Cerebellar cortex (tissue), 1 donor: ENCODE measurements at regions not wholly inside any gene's neighbourhood (a gene's known extent, or its start where the extent isn't known, plus 50 kb on each side); places are given as distances from the start of the nearest gene placed in this dataset.
A peak's percentile ranks its signal among the peaks of the same experiment; 100 is the strongest.

Source experiments
- DNase-seq: peaks from one replicate; pipeline ENCODE4 v3.0.0-alpha.2; 2015; ENCODE audit warnings: low spot score

DNA sequence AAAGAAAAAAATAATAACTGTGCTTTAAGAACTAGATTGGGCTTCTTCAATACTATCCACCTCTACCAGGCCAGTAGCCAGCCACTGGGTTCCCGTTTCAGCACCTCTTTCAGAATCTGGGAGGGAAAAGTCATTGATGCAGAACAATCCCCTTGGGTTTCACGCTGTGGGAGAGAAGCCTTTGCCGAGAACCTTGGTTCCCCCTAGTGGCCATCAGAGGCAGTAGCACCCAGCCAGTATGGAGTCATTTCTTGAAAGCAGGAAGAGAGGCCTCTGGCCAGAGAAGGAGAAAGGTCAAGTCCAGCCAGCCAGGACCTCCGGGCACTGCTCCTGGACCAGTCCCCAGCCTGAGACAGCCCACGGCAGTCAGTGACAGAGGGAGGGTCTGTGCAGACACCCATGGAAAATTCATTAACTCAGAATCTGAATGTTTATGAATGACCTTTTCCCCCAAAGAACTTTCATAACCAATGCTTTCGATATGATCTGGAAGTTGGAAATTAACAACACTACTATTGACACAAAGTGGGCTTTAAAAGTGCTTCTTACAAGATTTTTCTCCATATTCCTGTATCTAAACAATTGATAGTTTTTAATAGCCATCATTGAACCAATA is 51.2 kb upstream of the CDH5 start:
- peak; percentile 60 for DNase-seq

DNA sequence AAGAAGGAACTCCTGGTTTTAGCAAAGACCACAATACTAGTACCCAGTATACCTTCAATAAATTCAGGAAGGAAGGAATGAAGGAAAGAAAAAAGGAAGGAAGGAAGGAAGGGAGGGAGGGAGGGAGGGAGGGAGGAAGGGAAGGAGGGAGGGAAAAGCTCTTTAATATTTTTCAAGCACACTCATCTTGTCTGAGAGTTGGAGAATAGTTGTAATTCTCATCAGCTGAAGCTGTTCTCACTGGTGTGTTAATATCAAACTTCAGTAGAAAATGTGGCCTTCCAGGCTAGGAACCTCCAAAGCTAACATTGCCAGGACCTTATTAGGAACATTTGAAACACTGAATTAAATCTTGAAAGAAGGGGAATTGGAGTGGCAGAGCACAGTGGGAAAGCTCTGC is 55.2 kb upstream of the CDH5 start:
- DNase-seq: no peak

DNA sequence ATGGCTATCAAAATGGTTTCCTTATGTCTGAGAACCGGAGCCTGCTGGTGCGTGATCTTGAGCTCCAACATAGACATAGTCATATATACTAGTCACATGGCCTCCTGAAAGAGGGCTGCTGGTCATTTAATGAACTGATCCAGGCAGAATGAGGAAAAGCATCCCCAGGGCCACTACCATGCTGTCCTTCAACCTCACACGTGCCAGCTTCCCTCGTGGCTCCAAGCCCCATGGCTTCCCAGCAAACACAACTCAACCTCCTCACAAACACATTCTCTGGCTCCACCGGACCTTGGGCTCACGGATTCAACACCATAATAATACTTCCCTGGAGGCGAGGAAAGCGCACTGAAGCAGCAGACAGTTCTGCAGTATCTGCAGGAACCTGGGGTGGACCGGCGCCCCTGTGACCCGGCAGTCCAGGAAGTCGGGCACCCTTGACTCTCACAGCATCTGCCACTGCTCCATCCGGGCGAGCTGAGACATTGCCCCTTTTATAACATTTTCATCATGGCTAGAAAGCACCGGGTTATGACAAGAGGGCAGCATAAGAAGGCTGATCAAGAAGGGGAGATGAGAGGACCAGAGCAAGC is 57.2 kb upstream of the CDH5 start:
- no peak for DNase-seq

DNA sequence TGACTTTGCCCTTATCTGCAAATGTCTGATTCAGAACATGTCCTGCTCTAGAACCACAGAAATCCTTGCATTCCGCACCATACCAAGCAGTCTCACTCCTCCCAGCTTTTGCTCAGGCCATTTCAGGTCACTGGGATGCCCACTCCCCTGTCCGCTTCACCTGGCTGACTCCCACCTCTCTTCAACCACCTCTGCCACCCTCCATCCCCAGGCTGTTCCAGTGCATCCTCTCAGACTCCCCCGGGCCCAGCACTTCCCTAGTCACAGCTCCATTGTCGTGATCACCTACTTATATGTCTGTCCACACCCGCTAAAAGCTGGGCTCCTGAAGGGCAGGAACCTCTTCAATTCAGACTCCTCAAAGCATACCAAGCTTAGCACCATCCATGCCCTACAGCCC is 58.4 kb upstream of the CDH5 start:
- no peak for DNase-seq

DNA sequence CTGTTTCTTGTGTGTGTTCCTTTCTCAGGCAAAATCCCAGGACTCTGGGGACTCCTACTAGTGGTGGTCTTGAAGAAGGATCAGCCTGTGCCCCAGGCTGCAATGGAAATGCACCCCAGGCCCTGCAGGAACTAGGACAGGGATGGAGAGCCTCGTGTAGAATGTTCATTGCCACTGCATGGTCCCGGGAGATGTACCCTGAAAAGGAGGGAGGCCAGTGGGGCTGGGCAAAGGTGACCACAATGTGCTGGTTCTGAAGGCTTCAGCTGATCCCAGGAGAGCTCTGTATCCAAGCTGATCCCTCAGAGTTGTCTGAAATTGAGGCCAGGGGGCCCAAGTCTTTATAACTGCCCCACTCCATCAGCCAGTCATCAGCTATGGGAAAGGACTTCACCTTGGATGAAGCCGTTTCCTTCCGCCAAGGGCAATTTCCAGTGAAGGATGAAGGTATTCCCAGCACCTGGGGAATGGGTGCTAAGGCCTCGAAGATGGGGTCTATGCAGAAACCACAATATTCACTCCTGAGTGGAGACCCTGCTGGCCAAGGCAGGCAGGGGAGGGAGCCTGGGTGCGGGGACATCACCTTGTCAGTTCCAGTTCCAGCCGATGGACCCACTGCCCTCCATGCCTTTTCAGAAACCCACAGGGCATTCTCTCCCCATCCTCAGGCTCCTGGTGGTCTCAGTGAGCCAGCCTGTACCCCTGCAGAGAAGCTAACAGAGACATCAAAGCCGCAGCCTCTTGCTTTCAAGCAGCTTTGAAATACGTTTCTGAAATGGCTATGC is 59.9 kb upstream of the CDH5 start:
- no peak for DNase-seq

DNA sequence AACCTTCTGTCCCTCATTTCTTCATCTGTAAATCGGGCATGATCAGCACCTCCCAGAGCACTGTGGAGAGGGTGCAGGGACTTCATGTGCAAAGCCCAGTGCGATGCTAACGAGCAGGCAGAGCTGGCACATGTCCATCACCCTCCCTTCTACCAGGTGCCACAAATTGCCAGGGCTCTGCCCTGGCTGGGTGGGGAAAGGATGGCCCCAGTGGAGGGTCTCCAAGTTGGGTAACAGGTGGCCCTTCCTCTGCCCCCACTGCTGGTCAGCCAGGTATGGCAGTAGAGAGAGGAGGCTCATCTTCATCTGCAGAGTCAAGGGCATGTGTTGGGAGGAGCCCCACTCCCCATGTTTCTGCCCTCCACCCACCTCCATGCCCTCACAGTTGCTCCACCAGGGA is 61.5 kb upstream of the CDH5 start:
- no peak for DNase-seq

DNA sequence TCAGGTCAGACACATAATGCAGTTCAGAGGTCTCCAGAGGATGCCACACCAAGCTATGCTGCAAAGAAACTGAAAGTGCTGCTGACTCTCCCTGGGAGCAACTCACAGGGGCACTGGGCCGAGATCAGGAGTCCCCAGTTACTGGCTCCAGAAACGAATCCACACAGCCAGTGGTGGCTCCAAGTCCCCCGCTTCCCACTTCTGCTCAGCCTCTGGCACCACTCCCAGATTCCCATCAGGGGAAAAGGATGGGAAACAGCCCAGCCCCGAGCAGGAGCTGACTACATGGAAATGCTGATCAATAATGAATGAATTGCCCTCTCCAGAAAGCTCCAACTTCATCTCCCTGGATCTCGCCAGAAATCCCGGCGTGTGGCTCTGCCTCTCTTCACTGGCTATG is 62.3 kb upstream of the CDH5 start:
- DNase-seq: no peak

DNA sequence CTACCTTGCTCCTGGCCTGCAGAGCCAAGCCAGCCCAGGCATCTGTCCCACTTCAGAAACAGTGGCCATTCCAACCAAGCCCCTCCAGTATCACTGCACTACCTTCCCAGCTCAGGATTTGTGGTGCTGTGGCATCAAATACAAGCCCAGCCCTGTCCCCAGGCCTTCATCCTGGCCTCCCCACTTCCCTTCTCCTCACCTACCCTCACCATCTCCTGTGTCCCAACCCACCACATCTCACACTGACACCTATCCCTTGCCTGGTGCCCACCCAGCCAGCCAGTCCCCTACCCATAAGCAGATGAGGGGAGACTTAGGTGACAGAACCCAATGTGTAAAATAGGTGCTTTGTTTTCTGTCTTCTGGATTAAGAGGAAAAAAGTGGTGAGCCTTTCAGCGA is 66.0 kb upstream of the CDH5 start:
- no peak for DNase-seq

DNA sequence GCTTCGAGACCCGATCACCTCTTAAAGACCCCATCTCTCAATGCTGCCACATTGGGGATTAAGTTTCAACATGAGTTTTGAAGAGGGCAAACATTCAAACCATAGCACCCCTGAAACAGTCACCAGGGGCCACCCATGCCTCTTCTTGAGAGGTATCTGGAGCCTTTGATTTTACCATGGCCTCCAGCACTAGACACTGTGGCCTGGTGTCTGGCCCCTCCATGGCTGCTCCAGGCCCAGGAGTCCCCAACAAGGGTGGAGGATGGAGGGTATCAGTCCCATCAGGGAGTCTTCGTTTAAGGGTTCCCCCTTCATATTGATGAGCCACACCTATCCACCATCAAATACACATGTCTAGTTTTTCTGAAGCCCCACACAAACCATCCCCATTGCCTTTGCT is 66.5 kb upstream of the CDH5 start:
- DNase-seq: no peak

DNA sequence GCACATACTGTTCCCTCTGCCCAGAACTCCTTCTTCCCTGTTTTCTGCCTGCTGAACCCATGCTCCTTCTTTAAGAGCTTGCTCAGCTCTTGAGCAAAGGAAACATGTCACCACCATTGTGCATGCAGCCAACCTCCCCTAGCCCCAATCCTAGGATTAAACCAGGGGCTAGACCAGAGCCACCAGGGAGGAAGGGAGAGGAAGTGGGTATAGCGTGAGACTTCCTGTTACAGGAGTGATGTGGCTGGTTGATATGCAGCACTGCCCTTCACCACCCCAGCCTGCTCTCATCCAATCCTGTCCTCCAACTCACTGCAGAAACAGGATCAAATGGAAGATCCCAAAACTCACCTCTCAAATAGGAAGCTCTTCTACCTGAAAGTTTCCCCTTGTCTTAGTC is 67.1 kb upstream of the CDH5 start:
- no peak for DNase-seq

DNA sequence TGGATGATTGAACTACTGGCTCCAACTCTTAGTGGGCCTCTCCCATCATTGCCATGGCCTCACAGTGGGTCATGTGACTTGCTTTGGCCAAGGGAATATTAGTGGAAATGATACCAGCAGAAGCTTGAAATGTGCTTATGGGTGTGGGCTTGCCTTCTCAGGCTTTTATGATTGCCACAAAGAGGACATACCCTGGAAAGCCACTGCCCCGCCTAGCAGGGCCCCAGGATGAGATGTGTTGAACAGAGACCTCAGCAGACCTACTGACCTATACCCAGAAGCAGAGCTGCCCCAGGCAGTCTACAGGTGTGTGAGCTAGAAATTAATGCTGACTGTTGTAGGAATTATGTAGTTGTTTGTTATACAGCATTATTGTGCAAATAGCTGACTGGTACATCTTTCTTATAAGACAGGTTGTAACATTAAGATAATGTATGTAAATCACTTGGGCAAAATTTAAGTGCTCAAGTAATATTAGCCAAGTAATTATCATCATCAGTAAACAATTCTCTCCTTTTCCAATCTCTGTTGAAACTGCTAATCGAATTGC is 67.8 kb upstream of the CDH5 start:
- DNase-seq: no peak

DNA sequence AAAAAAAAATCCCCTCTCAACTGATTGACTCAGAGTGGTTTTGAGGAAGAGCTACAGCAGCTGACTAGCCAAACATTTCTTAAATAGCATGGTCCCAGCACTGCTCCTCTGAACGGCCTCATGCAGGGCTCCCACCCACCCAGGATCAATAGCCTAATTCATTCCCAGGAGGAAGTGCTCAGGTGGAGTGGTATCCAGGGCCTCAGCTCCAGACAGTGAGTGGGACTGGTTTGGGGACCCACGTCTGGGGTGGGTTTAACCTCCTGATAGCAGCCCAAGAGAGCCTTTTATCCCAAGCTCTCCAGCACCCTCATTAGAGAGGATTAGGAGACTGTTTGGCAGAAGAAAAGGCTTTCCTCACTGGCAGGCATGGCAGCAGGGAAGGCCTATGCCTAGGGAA is 68.5 kb upstream of the CDH5 start:
- DNase-seq: no peak

DNA sequence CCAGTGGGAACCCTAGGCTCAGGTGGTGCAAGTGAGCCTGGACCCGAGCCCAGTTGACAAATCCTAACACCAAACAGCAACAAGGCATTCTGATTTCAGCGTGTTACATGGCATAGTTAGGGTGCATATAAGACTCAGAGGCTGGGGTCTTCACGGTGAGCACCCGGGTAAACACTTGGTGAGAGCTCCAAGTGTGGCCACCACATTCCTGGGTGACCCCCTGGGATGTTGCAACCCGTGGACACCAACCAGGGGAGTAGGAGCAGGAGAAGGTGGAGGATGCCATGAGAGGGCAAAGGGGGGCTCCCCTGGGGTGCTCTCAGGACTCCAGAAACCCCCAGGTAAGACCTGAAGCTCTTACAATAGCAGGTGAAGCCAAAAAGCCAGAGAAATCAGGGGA is 69.9 kb upstream of the CDH5 start:
- no peak for DNase-seq

DNA sequence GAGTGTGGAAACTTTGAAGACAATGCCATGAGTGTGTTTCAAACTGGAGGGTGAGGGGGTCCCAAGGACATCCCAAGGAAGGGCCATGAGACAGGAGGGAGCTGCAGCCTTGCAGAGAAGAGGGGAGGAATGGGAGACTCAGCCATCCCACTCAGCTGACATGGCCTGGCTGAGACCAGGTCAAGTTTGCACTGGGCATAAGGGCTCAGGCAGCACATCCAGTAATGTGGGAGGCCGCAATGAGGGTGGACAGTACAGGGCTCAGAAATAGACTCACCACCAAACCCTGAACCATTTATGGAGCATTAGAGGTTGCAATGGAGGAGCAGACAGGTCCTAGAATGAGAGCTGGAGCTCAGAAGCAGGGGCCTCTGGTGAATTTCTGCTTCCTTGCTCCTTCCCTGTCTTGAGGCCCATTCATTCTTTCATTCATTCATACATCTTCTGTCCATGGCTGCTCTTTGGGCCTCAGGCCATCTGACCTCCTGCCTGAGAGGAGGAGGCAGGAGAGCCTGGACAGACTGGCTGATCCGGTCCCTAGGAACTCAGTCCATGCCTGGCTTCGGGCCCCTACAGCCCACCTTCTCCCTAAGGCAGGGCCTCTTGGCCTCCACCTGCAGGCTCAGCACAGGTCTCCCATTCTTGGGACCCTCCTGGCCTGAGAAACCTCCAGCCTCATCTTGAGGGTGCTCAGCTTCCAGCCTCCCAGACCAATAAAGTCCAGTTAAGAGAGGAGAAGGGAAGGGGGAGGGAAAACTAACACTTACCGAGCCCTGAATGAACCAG is 70.5 kb upstream of the CDH5 start:
- no peak for DNase-seq

DNA sequence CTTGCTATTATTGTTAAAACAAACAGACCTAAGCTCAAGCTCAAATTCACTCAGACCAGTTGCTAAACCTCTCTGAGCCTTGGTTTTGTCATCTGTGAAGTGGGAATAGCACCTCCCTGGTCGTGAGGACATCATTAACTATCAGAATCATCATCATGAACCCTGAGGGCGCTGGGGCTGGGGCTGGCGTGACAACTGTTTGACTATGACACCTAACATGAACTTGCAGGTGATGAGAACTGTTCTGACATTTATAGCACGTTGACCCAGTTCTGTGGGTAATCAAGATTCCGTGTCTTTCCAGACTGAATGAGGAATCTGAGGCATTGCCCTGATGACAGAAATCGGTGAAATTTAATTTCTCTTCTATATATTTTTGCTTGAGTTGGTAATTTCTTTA is 71.3 kb upstream of the CDH5 start:
- DNase-seq: no peak

DNA sequence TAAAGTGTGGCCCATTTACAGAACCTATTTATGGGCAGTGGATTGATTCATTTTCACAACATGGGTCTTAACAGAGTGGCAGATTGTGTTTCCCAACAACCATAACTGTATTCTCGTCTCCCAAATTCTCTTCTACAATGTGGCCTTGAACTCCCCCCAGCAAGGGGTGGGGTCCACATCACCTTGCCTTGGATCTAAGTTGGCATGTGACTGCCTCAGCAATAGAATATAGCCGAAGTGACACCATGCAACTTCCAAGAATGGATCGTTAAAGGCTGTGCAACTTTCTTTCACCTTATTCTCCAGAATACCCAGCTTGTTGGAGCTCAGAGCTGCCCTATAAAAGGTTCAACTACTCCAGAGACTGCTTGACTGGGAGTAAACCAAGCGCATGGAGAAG is 72.0 kb upstream of the CDH5 start:
- no peak for DNase-seq

DNA sequence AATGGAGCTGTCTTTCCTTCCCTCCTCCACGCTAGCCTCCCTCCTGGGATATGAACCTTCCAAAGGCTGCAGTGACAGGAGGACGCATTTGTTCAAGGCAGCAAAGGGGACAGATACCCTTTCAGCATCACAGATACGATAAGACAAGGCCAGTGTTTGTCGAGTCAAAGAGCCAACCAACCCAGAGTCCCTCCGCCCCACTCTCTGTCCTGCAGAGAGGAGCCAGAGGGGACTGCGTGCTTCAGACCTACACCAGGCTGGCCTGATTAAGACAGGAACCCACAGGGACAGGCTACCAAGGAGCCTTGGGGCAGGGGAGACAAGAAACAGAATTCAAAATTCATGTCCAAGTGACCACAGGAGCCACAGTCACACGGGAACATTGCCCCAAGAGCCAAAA is 72.6 kb upstream of the CDH5 start:
- no peak for DNase-seq

DNA sequence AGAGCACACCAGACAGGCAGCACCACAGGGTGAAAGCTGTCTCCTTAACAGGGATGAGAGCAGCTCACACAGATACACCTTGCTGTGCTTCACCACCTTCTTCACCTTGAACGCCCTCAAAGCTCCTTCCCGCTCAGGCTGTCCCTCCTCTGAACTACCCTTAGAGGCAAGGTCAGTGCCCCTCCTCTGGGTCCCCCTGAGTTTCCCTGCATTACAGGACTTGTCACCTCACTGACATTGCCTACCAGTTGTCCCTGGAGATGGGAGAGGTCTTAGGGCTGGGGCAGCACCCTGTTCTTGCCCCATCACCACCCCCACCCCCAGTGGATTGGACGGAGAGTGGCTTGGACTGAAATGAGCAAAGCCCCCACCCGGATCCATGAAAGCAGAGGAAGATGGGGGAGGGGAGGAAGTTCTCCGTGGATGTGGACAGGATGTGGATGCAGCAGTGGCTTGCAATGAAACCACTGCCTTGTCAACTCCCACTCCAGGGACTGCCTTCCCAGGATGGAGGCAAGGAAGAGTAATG is 73.2 kb upstream of the CDH5 start:
- DNase-seq: no peak

DNA sequence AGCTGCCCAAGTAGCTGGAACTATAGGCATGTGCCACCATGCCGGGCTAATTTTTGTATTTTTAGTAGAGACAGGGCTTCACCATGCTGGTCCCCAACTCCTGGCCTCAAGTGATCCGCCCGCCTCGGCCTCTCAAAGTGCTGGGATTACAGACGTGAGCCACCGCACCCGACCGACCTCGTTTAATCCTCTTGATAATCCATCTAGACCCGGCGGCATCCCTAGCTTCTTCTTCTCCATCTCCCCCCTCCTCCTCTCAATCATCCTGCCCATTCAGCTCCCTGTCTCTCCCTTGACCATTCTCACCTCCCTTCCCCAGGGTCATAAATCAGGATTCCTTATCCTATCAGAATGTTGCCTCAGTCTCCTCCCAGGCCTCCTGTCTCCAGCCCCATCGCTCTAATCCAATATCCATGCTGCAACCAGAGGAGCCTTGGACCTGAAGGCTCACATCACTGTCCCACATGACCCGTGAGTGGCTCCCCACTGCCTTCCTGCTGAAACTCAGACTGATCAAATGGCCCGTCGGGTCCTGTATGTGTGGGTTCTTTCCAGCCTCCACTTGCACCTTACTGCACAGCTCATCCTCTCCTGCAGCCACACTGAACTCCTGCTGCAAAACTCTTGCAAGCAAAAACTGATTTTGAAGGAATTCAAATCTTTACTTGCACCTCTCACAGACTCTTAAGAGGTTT is 74.1 kb upstream of the CDH5 start:
- DNase-seq: no peak

DNA sequence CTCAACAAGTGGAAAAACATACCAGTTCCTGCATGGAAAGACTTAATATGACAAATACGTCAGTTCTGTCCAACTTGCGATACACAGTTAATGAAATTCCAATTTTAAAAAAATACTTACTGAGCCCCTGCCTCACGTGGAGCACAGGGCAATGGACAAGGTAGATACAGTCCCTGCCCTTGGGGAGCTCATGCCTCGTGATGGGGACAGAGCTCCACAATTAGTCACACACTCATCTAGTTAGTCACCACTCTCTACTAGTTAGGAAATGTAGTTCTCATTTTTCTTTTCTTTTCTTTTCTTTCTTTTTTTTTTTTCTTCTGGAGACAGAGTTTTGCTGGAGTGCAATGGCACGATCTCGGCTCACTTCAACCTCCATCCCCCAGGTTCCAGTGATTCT is 74.7 kb upstream of the CDH5 start:
- DNase-seq: no peak

DNA sequence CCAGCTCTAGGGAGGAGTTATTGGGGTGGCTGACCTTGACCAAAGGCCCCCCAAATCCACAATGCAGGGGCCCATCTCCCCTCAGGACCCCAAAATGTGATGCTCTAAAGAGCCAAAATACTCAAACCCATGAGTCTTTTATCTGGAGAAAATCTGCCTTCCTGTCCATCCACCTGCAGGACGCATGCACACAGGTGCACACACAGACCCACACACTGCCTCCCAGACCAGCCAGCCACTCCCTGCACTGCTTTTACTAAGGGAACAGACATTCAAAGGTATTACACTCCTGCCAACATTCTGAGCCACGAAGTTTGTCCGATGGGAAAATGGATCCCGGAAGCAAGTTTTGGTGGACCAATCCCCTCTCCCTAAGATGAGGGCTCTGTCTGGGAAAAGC is 76.1 kb upstream of the CDH5 start:
- DNase-seq: no peak

DNA sequence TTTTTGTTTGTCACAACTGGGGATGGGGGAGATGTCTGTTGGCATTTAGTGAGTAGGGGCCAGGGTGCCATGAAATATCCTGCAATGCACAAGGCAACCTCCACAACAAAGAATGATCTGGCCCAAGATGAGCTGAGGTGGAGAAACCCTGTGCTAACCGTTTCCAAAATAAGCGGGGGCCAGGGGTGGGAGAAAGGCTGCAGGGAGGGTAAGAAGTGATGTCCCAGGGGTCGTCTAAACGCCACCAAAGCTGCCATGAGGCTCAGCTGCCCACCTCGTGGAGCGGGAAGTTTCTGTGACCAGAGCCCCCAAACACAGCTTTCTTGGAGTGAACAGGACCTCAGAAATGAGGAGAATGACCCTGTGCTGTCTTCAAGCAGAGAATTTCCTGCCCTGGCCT is 76.5 kb upstream of the CDH5 start:
- no peak for DNase-seq
